Stimulated activated CD8-positive, alpha-beta memory T cell treated with anti-CD3 and anti-CD28 coated beads, Interleukin-7, amount 100 ng/mL, for 48 hours (primary cell): ENCODE measurements at regions not wholly inside any gene's neighbourhood (a gene's known extent, or its start where the extent isn't known, plus 50 kb on each side); places are given as distances from the start of the nearest gene placed in this dataset.
"Not testable (repeated sequence)": the region's sequence is repeated elsewhere in the genome, so short reads cannot be mapped to it uniquely, and the experiment has no call there.

Source experiments
- DNase-seq, 2 donors: peaks; one replicate each; pipeline ENCODE4 v3.0.0-alpha.2; 2020; ENCODE audit warnings: low read depth in 1 of 2; ENCODE audit errors: extremely low read depth in 1 of 2

DNA sequence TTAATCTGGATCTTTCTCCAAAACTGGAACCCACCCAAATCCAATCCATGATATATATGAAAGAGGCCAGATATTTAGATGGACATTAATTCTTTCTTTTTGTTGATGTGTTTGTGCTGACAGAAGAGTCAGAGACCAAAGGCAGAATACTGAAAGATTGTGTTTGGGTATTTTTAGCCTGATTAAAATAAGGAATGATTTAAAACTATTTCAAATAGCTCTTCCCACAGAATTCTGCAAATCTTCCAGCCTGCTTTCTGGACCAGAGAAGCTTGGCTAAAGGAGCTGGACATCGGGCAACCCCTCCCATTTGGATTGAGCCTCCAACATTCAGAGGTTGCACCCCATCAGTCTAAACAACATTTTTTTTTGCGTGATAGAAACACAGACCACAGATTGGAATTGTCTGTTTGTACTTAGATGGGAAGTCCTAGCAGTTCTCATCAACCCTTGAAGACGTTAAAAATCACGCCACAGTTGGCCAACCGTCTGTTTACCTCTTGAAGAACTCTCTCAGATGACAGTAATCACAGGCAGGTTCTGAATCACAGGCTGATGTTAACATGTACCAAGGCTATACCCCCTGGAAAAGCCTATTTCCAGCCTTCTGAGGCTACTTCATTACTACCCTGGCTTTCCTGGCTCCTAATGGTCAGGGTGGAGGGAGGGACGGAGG is 155.2 kb upstream of the NRP1 start:
- DNase-seq = no peak

DNA sequence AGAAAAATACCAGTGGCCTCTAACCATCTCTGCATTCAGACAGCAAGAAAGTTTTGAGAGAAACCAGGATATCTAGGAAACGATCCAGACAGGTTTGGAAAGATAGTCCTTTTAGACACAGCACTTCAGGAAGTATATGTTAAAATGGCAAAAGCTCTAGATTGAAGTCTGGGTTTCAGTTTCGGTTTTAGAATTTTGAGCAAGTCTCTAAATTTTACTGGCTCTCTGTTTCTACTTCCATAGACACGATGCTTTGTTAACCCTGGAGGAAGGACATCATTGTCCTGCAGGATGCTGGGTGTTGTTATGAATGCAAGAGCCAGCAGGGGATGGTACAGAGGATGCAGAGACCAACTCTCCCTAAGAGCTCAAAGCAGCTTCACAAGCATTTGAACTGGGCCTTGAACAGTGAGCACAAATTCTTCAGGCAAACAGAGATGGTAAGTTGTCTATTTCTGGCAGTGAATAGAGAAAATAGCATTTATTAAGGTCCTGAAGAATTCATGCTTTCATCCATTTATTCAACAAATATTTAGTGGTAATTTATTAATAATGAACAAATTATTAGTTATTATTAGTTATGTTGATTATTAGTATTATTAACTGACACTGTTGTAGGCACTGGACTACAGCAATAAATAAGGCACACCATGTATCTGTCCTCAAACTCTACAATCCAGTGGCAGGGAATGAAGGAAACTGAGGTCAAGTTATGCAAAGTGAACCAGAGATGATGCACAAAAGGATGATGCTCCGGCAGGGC is 152.7 kb upstream of the NRP1 start:
- DNase-seq = no peak

- DNase-seq = no peak
These were observed 150.8 kb upstream of the NRP1 start for GRCh38 chr10:33485276-33485675.

- no peak for DNase-seq
These were observed 150.3 kb upstream of the NRP1 start for GRCh38 chr10:33484787-33485186.

- no peak for DNase-seq
These were observed 149.3 kb upstream of the NRP1 start for GRCh38 chr10:33483816-33484190.

DNA sequence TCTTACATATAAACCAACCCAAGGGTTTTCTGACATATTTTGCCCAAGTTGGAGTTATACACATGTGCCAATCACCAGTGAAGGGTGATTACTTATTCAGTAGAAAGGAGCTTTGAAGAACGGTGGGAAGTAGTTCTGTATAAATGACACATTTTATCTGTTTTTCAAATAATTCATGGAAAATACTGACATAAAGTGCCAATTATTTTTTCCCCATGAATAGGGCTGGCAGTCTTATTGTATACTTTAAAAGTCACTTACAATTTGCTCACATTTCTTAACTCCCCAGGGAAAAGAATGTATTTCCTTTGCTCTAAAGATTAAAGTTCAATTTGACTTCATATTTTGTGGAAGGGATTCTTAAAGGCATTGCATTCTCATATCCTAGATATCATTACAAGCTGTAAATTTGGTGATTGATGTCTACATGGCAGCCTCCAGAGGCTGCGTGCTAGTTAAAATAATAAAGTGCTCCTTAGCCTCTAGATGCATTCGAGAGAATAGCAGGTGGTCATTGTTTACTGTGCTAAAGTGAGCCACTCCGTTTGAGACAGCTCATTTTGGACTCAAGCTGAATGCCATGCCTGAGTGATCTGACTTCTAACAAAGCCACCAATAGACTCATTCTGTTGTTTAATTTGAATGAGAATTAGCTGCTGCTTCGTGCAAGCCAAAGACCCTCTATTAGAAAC is 148.8 kb upstream of the NRP1 start:
- DNase-seq = no peak

GRCh38 chr10:33482486-33482885 is 148.0 kb upstream of the NRP1 start:
- DNase-seq = no peak

DNA sequence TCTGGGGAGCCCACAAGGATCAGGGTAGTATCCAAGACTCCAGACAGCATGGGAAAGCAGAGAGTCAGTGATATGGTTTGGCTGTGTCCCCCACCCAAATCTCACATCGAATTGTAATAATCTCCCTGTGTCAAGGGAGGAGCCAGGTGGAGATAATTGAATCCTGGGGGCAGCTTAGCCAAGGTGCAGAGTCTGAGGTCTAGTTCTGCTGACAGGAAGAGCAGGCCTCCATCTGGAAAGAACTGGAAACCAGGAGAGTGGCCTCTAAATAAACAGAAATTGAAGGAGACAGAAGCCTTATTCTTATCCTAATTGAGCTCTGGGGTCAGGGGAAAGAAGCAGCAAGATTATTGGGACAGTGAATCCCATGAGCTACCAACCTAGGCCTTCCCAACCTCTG is 146.7 kb upstream of the NRP1 start:
- no peak for DNase-seq

DNA sequence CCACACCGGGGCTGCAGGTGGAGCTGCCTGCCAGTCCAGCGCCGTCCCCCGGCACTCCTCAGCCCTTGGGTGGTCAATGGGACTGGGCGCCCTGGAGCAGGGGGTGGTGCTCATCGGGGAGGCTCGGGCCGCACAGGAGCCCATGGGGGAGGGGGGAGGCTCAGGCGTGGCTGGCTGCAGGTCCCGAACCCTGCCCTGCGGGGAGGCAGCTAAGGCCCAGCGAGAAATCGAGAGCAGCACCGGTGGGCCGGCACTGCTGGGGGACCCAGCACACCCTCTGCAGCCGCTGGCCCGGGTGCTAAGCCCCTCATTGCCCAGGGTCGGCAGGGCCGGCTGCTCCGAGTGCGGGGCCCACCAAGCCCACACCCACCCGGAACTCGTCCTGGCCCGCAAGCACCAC is 145.9 kb upstream of the NRP1 start:
- DNase-seq = not testable (repeated sequence)

DNA sequence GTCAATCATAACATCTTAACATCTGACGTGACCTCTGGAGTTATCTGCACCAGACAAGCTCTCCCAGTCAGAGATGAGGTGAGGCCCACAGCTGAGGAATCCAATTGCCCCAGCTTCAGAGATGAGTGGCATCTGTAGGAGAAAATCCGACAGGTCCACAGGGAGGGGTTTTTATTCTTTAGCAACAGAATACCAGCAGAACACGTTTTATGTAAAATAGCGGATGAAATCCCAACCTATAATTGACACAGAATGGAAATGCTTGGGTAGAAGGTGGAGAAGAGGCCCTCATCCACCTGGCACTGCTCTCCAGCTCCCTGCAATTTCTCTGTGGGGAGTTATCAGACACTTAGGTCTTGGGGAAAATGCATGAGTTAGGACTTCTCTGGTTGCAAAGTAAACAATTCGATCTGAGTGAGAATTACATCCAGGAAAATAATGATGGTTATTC is 144.2 kb upstream of the NRP1 start:
- no peak for DNase-seq

DNA sequence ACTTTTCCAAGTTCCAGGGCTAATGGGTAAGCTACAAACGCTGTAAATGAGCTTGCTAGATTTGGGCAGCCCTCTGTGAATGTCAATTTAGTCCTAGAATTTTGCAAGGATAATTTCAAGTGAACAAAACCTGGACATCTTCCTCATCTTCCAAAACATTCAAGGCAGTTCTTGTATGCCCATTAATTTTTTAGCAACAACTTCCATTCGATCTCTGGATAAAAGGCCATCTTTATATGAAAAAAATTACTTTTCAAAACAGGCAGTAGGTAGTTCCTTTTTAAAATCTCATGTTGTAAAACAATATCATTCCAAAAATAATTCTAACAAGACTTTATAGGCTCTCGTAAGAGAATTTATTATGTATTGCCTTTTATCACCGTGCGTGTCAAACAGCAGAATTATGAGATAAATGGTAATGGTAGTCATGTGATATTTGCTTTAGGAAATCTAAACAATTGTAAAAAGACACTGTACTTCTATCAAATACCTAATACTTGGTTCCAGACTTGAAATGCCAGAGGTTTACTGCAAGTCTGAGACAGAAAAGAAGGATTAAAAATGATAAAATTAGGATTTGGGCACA is 143.7 kb upstream of the NRP1 start:
- DNase-seq = no peak

DNA sequence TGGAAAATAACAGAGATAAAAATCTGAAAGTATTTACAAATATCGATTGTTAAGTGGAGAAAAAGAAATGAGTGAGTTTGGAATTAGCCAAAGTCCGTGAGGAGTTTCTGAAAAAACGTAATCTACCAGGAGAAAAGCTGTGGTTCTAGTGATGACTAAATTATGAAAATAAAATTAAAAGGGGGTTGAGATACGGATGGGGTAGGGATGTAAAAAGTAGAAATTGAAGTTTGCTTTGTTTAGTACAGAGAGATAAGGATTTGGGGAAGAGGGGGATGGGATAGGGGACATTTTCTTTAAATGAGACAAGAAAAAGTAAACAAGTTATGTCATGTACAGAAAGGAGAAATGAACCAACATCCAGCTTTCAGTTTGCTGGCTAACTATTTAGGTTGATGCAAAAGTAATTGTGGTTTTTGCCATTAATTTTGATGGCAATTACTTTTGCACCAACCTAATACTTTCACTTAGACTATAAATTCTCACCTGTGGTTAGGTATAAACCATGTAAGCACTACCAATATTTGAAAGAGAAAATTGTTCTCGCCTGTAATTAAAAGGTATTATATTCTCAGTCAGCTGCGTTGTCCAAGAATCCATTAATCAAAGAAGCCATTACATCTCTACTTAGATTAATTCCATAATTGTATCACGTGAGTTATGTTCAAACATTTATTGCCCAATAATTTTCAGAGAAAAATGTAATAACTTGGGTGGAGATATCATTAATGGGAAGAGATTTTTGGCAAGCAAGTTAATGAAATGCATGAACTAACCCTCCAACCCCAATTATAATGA is 143.0 kb upstream of the NRP1 start:
- DNase-seq = no peak

- DNase-seq = no peak
These were observed 142.3 kb upstream of the NRP1 start for GRCh38 chr10:33476757-33477273.

DNA sequence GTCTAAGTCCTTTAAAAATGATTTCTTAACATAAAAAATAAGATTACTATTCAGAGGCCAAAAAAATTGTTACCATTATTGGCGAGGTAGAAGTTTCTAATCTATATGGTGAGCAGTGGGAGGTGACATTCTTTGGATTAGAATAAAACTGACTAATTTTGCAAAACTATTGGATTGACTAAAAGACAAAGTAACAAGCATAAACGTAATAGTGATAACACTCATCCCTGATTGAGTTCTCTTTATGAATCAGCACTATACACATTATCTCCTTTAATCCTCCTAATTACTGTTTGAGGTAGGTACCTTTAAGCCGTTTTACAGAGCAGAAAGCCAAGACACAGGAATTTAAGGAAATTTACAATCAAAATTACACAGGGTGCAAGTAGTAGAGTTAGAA is 139.2 kb upstream of the NRP1 start:
- no peak for DNase-seq

- DNase-seq = not testable (repeated sequence)
These were observed 133.5 kb upstream of the NRP1 start for GRCh38 chr10:33468006-33468405.

GRCh38 chr10:33465747-33466146 is 131.3 kb upstream of the NRP1 start:
- no peak for DNase-seq

DNA sequence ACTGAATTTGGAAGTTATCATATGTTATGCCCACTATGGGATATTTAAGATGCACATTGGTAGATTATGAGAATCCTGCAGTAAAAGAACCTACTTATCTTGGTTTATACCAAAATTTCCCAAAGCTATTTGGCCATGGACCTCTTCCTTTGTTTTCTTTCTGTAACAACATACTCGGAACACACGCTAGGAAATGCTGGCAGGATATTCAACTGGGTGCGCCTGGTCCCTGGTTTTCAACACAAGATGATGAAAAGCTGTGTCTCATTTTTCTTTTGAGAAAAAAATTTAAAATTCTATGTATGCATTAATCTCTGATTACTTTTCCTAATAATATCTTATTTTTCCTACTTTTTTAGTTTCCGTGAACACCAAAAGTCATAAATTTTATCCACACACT is 128.5 kb upstream of the NRP1 start:
- DNase-seq = no peak

GRCh38 chr10:33461295-33461640 is 126.8 kb upstream of the NRP1 start:
- no peak for DNase-seq

- DNase-seq = no peak
These were observed 126.2 kb upstream of the NRP1 start for GRCh38 chr10:33460505-33461294.

GRCh38 chr10:33459602-33460001 is 125.1 kb upstream of the NRP1 start:
- no peak for DNase-seq
